GM23338 (cell line): ENCODE measurements at regions not wholly inside any gene's neighbourhood (a gene's known extent, or its start where the extent isn't known, plus 50 kb on each side); places are given as distances from the start of the nearest gene placed in this dataset.
"Not testable (repeated sequence)": the region's sequence is repeated elsewhere in the genome, so short reads cannot be mapped to it uniquely, and the experiment has no call there.

Source experiments
- ATAC-seq: fragments of 200-7000 bp; cut with Tn5 transposase; 3 replicates; pipeline ENCODE4 v1.9.1; 2020
- DNase-seq: peaks from one replicate; pipeline ENCODE4 v3.0.0-alpha.2; 2015; ENCODE audit warnings: low spot score
- H2AFZ ChIP-seq: fragments of 200-600 bp; sonication (generic); 2 replicates; pipeline ENCODE4 v1.8.0; 2016; ENCODE audit warnings: antibody characterized with exemption, mild to moderate bottlenecking, moderate library complexity
- H3F3A ChIP-seq: fragments of 200-600 bp; sonication (generic); replicated peaks from 2 replicates; pipeline ENCODE4 v1.8.0; 2017; ENCODE audit warnings: antibody characterized with exemption, mixed run types, low read depth
- H3K27ac ChIP-seq: fragments of 200-600 bp; sonication (generic); 2 replicates; pipeline ENCODE4 v1.6.1; 2016; ENCODE audit warnings: low read depth
- H3K27me3 ChIP-seq: fragments of 200-600 bp; sonication (generic); 2 replicates; pipeline ENCODE4 v1.8.0; 2016; ENCODE audit warnings: mild to moderate bottlenecking, mixed run types, moderate library complexity; ENCODE audit not compliant: insufficient read depth
- H3K36me3 ChIP-seq: fragments of 200-600 bp; sonication (generic); 2 replicates; pipeline ENCODE4 v1.8.0; 2016; ENCODE audit warnings: mild to moderate bottlenecking; ENCODE audit not compliant: insufficient read depth
- H3K4me1 ChIP-seq: fragments of 200-600 bp; sonication (generic); 2 replicates; pipeline ENCODE4 v1.8.0; 2016; ENCODE audit warnings: mild to moderate bottlenecking, moderate library complexity; ENCODE audit not compliant: insufficient read depth
- H3K4me2 ChIP-seq: fragments of 200-600 bp; sonication (generic); 2 replicates; pipeline ENCODE4 v1.7.1; 2017; ENCODE audit warnings: mixed run types
- H3K4me3 ChIP-seq: fragments of 200-600 bp; sonication (generic); 2 replicates; pipeline ENCODE4 v1.6.1; 2016; ENCODE audit warnings: mixed run types
- H3K79me2 ChIP-seq: fragments of 200-600 bp; sonication (generic); replicated peaks from 2 replicates; pipeline ENCODE4 v1.8.0; 2017; ENCODE audit warnings: mild to moderate bottlenecking; ENCODE audit not compliant: insufficient read depth
- H3K9me2 ChIP-seq: fragments of 200-600 bp; sonication (generic); 2 replicates; pipeline ENCODE4 v1.8.0; 2017; ENCODE audit not compliant: insufficient read depth
- H4K20me1 ChIP-seq: fragments of 200-600 bp; sonication (generic); replicated peaks from 2 replicates; pipeline ENCODE4 v1.8.0; 2017; ENCODE audit warnings: mild to moderate bottlenecking; ENCODE audit not compliant: insufficient read depth
- H3K27ac Mint-ChIP-seq: 2 replicates; pipeline ENCODE4 v1.8.0; 2020; ENCODE audit warnings: inconsistent platforms, mild to moderate bottlenecking, moderate library complexity, mixed read lengths
- H3K27me3 Mint-ChIP-seq: 3 replicates; pipeline ENCODE4 v1.8.0; 2022; ENCODE audit warnings: low read depth, mild to moderate bottlenecking, moderate library complexity, mixed read lengths, inconsistent platforms; ENCODE audit not compliant: insufficient read depth, poor library complexity
- H3K36me3 Mint-ChIP-seq: 3 replicates; pipeline ENCODE4 v1.8.0; 2021; ENCODE audit warnings: low read depth, mild to moderate bottlenecking, inconsistent platforms, moderate library complexity, mixed read lengths
- H3K4me1 Mint-ChIP-seq: 3 replicates; pipeline ENCODE4 v1.8.0; 2020; ENCODE audit warnings: mild to moderate bottlenecking, inconsistent platforms, mixed read lengths
- H3K4me3 Mint-ChIP-seq: 3 replicates; pipeline ENCODE4 v1.8.0; 2021; ENCODE audit warnings: moderate library complexity, mild to moderate bottlenecking, inconsistent platforms, mixed read lengths
- H3K9me3 Mint-ChIP-seq: 3 replicates; pipeline ENCODE4 v1.8.0; 2020; ENCODE audit warnings: moderate library complexity, mild to moderate bottlenecking, inconsistent platforms, mixed read lengths
- CREB1 ChIP-seq: fragments of 250-450 bp; sonication (Bioruptor Pico); IDR thresholded peaks from 2 replicates; pipeline ENCODE4 v1.5.0; 2020; ENCODE audit warnings: low read depth, mild to moderate bottlenecking, moderate library complexity
- ETS1 ChIP-seq: IDR thresholded peaks from 2 replicates; pipeline ENCODE4 v1.6.1; 2016; ENCODE audit warnings: antibody characterized with exemption
- EZH2 ChIP-seq: fragments of 200-600 bp; sonication (generic); IDR thresholded peaks from one replicate; pipeline ENCODE4 v1.8.0; 2017; ENCODE audit warnings: antibody characterized with exemption, mild to moderate bottlenecking, low read depth; ENCODE audit not compliant: unreplicated experiment
- EZH2phosphoT487 ChIP-seq: fragments of 200-600 bp; sonication (generic); IDR thresholded peaks from one replicate; pipeline ENCODE4 v1.8.1; 2018; ENCODE audit warnings: antibody characterized with exemption; ENCODE audit not compliant: unreplicated experiment
- JUNB ChIP-seq: IDR thresholded peaks from one replicate; pipeline ENCODE4 v1.6.1; 2016; ENCODE audit warnings: antibody characterized with exemption; ENCODE audit not compliant: unreplicated experiment
- NANOG ChIP-seq: IDR thresholded peaks from 2 replicates; pipeline ENCODE4 v1.6.1; 2016; ENCODE audit warnings: antibody characterized with exemption, borderline replicate concordance
- POLR2AphosphoS5 ChIP-seq: IDR thresholded peaks from 2 replicates; pipeline ENCODE4 v1.6.1; 2016; ENCODE audit warnings: antibody characterized with exemption, low read depth
- STAT1 ChIP-seq: IDR thresholded peaks from one replicate; pipeline ENCODE4 v1.6.1; 2016; ENCODE audit warnings: antibody characterized with exemption; ENCODE audit not compliant: unreplicated experiment
- ZNF114 ChIP-seq: fragments of 250-450 bp; sonication (Bioruptor Pico); IDR thresholded peaks from 2 replicates; pipeline ENCODE4 v1.5.0; 2020; ENCODE audit warnings: mild to moderate bottlenecking, moderate library complexity
- ZNF331 ChIP-seq: fragments of 250-450 bp; sonication (Bioruptor Pico); IDR thresholded peaks from 2 replicates; pipeline ENCODE4 v1.5.0; 2020; ENCODE audit warnings: low read depth, mild to moderate bottlenecking, moderate library complexity
- TF ChIP-seq, protein P1 (sequence below): IDR thresholded peaks from one replicate; pipeline ENCODE4 v1.6.1; 2018; ENCODE audit warnings: antibody characterized with exemption; ENCODE audit not compliant: unreplicated experiment
- TF ChIP-seq, protein P2 (sequence below), 2 experiments: fragments of 200-600 bp in 1 of 2; sonication (generic) in 1 of 2; conservative IDR thresholded peaks; 2 replicates each; pipeline versions ENCODE4 v1.5.1 to v1.6.1; 2016 to 2017; ENCODE audit warnings: antibody characterized with exemption in 2 of 2, low read depth in 2 of 2, mild to moderate bottlenecking in 2 of 2, moderate library complexity in 1 of 2

DNA sequence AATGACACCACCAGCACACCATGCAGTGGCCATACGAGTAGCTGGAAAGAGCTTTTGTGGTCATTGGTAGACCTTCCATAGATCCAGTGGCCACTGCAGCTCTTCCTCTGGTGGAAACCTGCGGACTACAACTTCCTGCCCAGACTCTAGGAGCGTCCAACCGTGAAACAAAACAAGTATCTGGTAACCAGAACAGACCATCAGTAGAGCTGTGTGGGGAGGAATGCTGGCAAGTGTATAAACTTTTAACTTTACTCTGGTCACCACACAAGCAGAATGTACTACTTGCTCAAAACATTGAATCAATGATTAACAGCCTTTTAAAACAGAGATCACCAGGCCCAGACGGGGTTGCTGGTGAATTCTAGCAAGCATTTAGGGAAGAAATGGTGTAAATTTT is 154.7 kb upstream of the DGKB start:
- Histone ChIP-seq H4K20me1 (no peaks in the 10 kb centered on the region), H3K4me1 (no peaks in the 10 kb centered on the region), H3K9me2 (peaks cover 7% of the 10 kb centered on the region), H3K36me3 (no peaks in the 10 kb centered on the region), H3K79me2 (no peaks in the 10 kb centered on the region), H3K4me3 (no peak overlapping the region), H3F3A (no peaks in the 10 kb centered on the region), H2AFZ (no peak overlapping the region), H3K27ac (no peak overlapping the region), H3K4me2 (no peak overlapping the region), H3K27me3 (no peaks in the 10 kb centered on the region)
- Mint-ChIP-seq H3K9me3 (peaks cover 16% of the 10 kb centered on the region), H3K4me1 (no peaks in the 10 kb centered on the region), H3K27me3 (no peaks in the 10 kb centered on the region), H3K4me3 (no peak overlapping the region), H3K27ac (no peak overlapping the region), H3K36me3 (peaks cover 15% of the 10 kb centered on the region)
- ATAC-seq = no peak
- TF ChIP-seq ETS1 (no peak), POLR2AphosphoS5 (no peak), EZH2phosphoT487 (no peak), EZH2 (no peak), STAT1 (no peak), ZNF114 (CRISPR knock-in tag) (no peak), JUNB (no peak), NANOG (no peak), ZNF331 (no peak), CREB1 (CRISPR knock-in tag) (no peak)
- TF ChIP-seq, protein P1, sequence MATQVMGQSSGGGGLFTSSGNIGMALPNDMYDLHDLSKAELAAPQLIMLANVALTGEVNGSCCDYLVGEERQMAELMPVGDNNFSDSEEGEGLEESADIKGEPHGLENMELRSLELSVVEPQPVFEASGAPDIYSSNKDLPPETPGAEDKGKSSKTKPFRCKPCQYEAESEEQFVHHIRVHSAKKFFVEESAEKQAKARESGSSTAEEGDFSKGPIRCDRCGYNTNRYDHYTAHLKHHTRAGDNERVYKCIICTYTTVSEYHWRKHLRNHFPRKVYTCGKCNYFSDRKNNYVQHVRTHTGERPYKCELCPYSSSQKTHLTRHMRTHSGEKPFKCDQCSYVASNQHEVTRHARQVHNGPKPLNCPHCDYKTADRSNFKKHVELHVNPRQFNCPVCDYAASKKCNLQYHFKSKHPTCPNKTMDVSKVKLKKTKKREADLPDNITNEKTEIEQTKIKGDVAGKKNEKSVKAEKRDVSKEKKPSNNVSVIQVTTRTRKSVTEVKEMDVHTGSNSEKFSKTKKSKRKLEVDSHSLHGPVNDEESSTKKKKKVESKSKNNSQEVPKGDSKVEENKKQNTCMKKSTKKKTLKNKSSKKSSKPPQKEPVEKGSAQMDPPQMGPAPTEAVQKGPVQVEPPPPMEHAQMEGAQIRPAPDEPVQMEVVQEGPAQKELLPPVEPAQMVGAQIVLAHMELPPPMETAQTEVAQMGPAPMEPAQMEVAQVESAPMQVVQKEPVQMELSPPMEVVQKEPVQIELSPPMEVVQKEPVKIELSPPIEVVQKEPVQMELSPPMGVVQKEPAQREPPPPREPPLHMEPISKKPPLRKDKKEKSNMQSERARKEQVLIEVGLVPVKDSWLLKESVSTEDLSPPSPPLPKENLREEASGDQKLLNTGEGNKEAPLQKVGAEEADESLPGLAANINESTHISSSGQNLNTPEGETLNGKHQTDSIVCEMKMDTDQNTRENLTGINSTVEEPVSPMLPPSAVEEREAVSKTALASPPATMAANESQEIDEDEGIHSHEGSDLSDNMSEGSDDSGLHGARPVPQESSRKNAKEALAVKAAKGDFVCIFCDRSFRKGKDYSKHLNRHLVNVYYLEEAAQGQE = no peak
- TF ChIP-seq, protein P2, sequence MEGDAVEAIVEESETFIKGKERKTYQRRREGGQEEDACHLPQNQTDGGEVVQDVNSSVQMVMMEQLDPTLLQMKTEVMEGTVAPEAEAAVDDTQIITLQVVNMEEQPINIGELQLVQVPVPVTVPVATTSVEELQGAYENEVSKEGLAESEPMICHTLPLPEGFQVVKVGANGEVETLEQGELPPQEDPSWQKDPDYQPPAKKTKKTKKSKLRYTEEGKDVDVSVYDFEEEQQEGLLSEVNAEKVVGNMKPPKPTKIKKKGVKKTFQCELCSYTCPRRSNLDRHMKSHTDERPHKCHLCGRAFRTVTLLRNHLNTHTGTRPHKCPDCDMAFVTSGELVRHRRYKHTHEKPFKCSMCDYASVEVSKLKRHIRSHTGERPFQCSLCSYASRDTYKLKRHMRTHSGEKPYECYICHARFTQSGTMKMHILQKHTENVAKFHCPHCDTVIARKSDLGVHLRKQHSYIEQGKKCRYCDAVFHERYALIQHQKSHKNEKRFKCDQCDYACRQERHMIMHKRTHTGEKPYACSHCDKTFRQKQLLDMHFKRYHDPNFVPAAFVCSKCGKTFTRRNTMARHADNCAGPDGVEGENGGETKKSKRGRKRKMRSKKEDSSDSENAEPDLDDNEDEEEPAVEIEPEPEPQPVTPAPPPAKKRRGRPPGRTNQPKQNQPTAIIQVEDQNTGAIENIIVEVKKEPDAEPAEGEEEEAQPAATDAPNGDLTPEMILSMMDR (conservative IDR thresholded peaks at IDR 0.05; ENCODE audit: low read depth in 2 of 2) = no peak
- DNase-seq = no peak

DNA sequence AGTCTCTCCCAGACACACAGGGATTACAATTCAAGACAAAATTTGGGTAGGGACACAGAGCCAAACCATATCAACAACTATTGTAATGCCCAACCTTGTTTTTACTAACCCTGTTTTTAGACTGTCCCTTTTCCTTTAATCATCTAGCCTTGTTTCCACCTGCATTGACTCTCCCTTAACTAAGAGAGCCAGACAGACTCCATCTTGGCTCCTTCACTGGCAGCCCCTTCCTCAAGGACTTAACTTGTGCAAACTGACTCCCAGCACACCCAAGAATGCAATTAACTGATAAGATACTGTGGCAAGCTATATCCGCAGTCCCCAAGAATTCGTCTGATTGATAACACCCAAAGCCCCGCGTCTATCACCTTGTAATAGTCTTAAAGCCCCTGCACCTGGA is 151.8 kb upstream of the DGKB start:
- H2AFZ ChIP-seq, H3K36me3 ChIP-seq, ATAC-seq, DNase-seq, H3K4me1 ChIP-seq, H3K4me3 ChIP-seq, H3K9me2 ChIP-seq, H3K4me3 Mint-ChIP-seq, H4K20me1 ChIP-seq, H3K27ac ChIP-seq, H3K79me2 ChIP-seq, H3K27me3 Mint-ChIP-seq, H3K27ac Mint-ChIP-seq, H3F3A ChIP-seq, H3K4me2 ChIP-seq, H3K27me3 ChIP-seq, H3K4me1 Mint-ChIP-seq: not testable (repeated sequence)
- Mint-ChIP-seq H3K36me3 (peaks cover 20% of the 10 kb centered on the region), H3K9me3 (peaks cover 23% of the 10 kb centered on the region)
